Astrocyte of the spinal cord (primary cell): ENCODE measurements at regions not wholly inside any gene's neighbourhood (a gene's known extent, or its start where the extent isn't known, plus 50 kb on each side); places are given as distances from the start of the nearest gene placed in this dataset.
"Not testable (repeated sequence)": the region's sequence is repeated elsewhere in the genome, so short reads cannot be mapped to it uniquely, and the experiment has no call there.

ENCODE experiments used
- DNase-seq: peaks from one replicate; pipeline ENCODE4 v3.0.0; 2011; ENCODE audit warnings: low read depth, low spot score
- H3K4me3 ChIP-seq: 2 replicates; pipeline ENCODE4 v1.5.1; 2011; ENCODE audit warnings: low read depth, mild to moderate bottlenecking, low read length, moderate library complexity
- in situ Hi-C: cut with HindIII; loops from 2 replicates; pipeline ENCODE4 v1.10.0; 2017; ENCODE audit warnings: low sequenced_read_pairs
- TF ChIP-seq, protein P1 (sequence below): IDR thresholded peaks from 2 replicates; pipeline ENCODE4 v1.5.1; 2012; ENCODE audit warnings: low read depth, mild to moderate bottlenecking, low read length, inconsistent platforms

GRCh38 chr2:2901384-2902345 is 476.0 kb downstream of the EIPR1 start:
- TF ChIP-seq, protein P1, sequence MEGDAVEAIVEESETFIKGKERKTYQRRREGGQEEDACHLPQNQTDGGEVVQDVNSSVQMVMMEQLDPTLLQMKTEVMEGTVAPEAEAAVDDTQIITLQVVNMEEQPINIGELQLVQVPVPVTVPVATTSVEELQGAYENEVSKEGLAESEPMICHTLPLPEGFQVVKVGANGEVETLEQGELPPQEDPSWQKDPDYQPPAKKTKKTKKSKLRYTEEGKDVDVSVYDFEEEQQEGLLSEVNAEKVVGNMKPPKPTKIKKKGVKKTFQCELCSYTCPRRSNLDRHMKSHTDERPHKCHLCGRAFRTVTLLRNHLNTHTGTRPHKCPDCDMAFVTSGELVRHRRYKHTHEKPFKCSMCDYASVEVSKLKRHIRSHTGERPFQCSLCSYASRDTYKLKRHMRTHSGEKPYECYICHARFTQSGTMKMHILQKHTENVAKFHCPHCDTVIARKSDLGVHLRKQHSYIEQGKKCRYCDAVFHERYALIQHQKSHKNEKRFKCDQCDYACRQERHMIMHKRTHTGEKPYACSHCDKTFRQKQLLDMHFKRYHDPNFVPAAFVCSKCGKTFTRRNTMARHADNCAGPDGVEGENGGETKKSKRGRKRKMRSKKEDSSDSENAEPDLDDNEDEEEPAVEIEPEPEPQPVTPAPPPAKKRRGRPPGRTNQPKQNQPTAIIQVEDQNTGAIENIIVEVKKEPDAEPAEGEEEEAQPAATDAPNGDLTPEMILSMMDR = no peak
- DNase-seq = no peak
- no peak overlapping the region for H3K4me3 ChIP-seq
- in situ Hi-C loops = no loop called here

DNA sequence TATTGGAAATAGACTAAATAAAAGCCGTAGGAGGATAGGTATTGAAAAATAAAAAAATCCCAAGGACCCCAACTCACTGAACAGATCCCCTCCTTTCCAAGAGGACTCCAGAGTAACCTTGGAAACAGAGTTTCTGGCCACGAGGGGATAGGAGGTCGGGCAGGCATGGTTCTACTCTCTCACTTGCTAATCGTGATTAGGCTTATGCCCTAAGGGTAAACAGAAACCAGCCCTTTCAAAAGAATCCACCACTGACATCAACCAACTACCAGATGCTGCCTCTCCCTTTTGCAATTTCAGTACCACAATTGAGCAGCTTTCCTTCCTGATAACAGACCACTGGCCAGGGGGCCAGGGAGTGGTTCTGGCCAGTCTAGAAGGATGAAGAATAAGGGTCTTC is 477.8 kb downstream of the EIPR1 start:
- DNase-seq = no peak
- TF ChIP-seq, protein P1 = no peak
- in situ Hi-C loops = no loop called here
- no peak overlapping the region for H3K4me3 ChIP-seq

DNA sequence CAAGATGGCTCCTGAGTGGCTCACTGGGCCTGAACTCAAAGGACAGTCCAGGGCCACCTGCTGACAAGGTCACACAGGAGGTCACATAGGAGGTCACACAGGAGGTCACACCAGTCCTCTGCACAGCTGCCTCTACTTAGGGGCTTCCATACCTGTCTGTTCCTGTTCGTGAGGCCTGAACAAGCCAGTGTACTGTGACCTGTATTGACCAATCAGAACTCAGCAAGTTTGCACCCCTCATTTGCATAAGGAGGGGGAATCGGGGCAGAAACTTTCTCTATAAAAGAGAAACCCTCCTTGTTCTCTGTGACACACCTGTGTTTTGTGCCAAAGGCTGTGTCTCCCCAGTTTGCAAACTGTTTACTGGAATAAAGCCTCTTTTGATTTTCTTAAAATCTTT is 478.9 kb downstream of the EIPR1 start:
- in situ Hi-C loops = no loop called here
- DNase-seq = no peak
- no peak overlapping the region for H3K4me3 ChIP-seq
- TF ChIP-seq, protein P1 = no peak

- in situ Hi-C loops = no loop called here
- no peak overlapping the region for H3K4me3 ChIP-seq
- TF ChIP-seq, protein P1 = no peak
- no peak for DNase-seq
These were observed 481.0 kb downstream of the EIPR1 start for GRCh38 chr2:2896643-2897042.

- no peak for DNase-seq
- no peak overlapping the region for H3K4me3 ChIP-seq
- TF ChIP-seq, protein P1 = no peak
- in situ Hi-C loops = no loop called here
These were observed 481.6 kb downstream of the EIPR1 start for GRCh38 chr2:2896011-2896410.

DNA sequence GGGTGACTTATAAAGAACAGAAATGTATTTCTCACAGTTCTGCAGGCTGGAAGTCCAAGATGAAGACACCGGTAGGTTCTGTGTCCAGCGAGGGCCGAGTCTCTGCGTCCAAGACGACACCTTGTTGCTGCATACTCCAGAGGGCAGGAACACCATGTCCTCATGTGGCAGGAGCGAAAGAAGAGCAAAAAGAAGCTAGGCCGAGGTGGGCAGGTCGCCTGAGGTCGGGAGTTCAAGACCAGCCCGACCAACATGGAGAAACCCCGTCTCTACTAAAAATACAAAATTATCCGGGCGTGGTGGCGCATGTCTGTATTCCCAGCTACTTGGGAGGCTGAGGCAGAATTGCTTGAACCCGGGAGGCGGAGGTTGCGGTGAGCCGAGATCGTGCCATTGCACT is 483.6 kb downstream of the EIPR1 start:
- DNase-seq, in situ Hi-C loops, H3K4me3 ChIP-seq: not testable (repeated sequence)

GRCh38 chr2:2892892-2893291 is 484.7 kb downstream of the EIPR1 start:
- DNase-seq = no peak
- no peak overlapping the region for H3K4me3 ChIP-seq
- TF ChIP-seq, protein P1 = no peak
- in situ Hi-C loops = no loop called here
